Activated CD8-positive, alpha-beta T cell treated with anti-CD3 and anti-CD28 coated beads for 36 hours (primary cell): ENCODE measurements at regions not wholly inside any gene's neighbourhood (a gene's known extent, or its start where the extent isn't known, plus 50 kb on each side); places are given as distances from the start of the nearest gene placed in this dataset.

ENCODE experiments used
- ATAC-seq: fragments of 200-7000 bp; cut with Tn5 transposase; one replicate; pipeline ENCODE4 v1.10.0; 2021; ENCODE audit warnings: mild to moderate bottlenecking, moderate library complexity
- CTCF ChIA-PET: fragments of 350-600 bp; sonication (Branson Sonifier 250); formaldehyde crosslinking; loops from one replicate; lab custom pipeline; 2021; ENCODE audit warnings: antibody characterized with exemption; lab: Charles Lee
- POLR2A ChIA-PET: fragments of 350-600 bp; sonication (Branson Sonifier 250); formaldehyde crosslinking; loops from one replicate; lab custom pipeline; 2021; ENCODE audit warnings: antibody characterized with exemption; lab: Charles Lee
- DNase-seq: peaks from one replicate; pipeline ENCODE4 v3.0.0-alpha.2; 2020
- H3K27ac Mint-ChIP-seq: one replicate; pipeline ENCODE4 v1.8.0; 2021; ENCODE audit warnings: mild to moderate bottlenecking, mixed read lengths
- H3K27me3 Mint-ChIP-seq: one replicate; pipeline ENCODE4 v1.8.0; 2021; ENCODE audit warnings: mixed read lengths
- H3K36me3 Mint-ChIP-seq: one replicate; pipeline ENCODE4 v1.8.0; 2021; ENCODE audit warnings: low read depth, mixed read lengths
- H3K4me1 Mint-ChIP-seq: one replicate; pipeline ENCODE4 v1.8.0; 2021; ENCODE audit warnings: low read depth, mixed read lengths
- H3K4me3 Mint-ChIP-seq: one replicate; pipeline ENCODE4 v1.8.0; 2021; ENCODE audit warnings: mild to moderate bottlenecking, moderate library complexity, mixed read lengths
- H3K9me3 Mint-ChIP-seq: one replicate; pipeline ENCODE4 v1.8.0; 2021; ENCODE audit warnings: mixed read lengths
- CTCF ChIP-seq: fragments of 200-600 bp; IDR thresholded peaks from one replicate; pipeline ENCODE4 v1.8.0; 2022; ENCODE audit warnings: antibody characterized with exemption, mild to moderate bottlenecking
- intact Hi-C: fragments of 100-400 bp; cut with micrococcal nuclease; formaldehyde crosslinking; loops from one replicate; pipeline ENCODE4 v1.10.0; 2022

DNA sequence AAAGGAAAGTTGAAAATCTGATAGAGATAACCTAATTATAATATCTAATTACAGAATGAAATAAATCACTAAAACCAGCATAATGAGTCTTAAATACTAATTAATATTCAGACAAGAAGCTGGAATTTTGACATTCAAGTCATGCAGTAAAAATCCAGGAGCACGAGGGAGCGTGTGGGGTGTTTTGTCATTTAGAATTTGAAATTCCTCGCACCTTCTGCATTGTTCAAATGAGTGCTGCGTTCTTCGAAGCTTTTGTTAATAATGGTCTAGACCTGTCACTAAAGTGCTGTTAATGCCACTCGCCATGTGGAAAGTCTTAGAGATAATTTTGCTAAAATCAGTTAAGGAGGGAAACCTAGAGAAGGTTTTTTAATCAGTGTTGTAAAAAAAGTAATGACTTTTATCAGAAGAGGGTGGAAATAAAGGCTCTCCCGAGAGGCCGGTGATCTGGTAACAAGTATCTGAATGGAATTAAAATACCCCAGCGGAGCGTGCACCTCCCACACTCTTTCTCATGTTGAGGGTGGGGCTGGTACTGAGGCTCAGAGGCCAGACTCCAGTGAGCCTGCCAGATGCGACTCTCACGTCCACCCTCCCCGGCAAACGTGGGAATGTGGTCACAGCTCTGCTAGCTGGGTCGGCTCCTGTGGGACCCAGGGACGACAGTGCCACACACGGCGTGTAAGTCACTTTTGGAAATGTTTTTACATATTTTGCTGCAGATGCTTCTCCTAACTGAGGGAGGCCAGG is 69.4 kb upstream of the MYT1L start:
- H3K9me3 Mint-ChIP-seq: peaks cover 4% of the 10 kb centered on the region
- no peaks in the 10 kb centered on the region for H3K4me1 Mint-ChIP-seq
- no peak overlapping the region for H3K27ac Mint-ChIP-seq
- intact Hi-C loops: no loop called here
- DNase-seq: no peak
- peaks cover 2% of the 10 kb centered on the region for H3K27me3 Mint-ChIP-seq
- no peaks in the 10 kb centered on the region for H3K36me3 Mint-ChIP-seq
- POLR2A ChIA-PET: no interaction called here
- CTCF ChIA-PET: no interaction called here
- no peak for TF ChIP-seq CTCF
- no peak overlapping the region for H3K4me3 Mint-ChIP-seq
- no peak for ATAC-seq

GRCh38 chr2:2399396-2399795 is 68.3 kb upstream of the MYT1L start:
- TF ChIP-seq CTCF: no peak
- Mint-ChIP-seq H3K27me3 (peaks cover 2% of the 10 kb centered on the region), H3K4me3 (no peak overlapping the region), H3K9me3 (peaks cover 2% of the 10 kb centered on the region), H3K27ac (no peak overlapping the region), H3K4me1 (no peaks in the 10 kb centered on the region), H3K36me3 (no peaks in the 10 kb centered on the region)
- no peak for ATAC-seq
- intact Hi-C loops: no loop called here
- CTCF ChIA-PET: no interaction called here
- POLR2A ChIA-PET: no interaction called here
- DNase-seq: no peak

DNA sequence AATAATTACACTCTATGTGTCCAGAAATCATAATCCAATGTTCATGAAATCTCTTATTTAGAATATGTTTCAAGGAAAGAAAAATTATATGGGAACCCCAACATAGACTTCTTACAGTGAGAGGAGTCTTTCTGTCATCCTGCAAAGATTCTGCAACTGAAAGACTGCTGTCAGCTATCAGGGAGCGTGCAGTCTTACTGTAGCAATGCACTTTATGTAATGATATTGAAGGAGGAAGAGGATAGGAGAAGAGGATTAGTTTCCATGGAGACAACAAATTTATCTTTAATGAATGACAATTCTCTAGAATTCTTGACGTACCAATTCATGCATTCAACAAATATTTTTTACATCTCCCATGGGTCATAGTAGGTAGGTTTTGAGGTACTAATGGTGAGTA is 61.3 kb upstream of the MYT1L start:
- TF ChIP-seq CTCF: no peak
- Mint-ChIP-seq H3K36me3 (no peaks in the 10 kb centered on the region), H3K4me3 (no peak overlapping the region), H3K4me1 (no peaks in the 10 kb centered on the region), H3K9me3 (peaks cover 2% of the 10 kb centered on the region), H3K27ac (no peak overlapping the region), H3K27me3 (no peaks in the 10 kb centered on the region)
- no peak for DNase-seq
- no peak for ATAC-seq
- ChIA-PET POLR2A (no interaction called here), CTCF (no interaction called here)
- intact Hi-C loops: no loop called here

DNA sequence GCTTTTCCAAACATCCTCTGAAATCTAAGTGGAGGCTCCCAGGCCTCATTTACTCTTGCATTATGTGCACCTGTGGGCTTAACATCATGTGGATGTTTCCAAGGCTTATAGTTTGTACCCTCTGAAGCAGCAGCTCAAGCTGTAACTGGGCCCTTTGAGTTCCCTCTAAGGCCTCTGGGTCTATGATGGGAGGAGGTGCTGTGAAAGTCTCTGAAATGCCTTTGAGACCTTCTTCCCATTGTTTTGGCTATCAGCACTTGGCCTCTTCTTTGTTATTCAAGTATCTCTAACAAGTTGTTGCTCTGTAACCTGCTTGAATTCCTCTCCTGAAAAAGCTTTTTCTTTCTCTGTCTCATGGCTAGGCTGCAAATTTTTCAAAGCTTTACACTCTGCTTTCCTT is 58.1 kb upstream of the MYT1L start:
- H3K27ac Mint-ChIP-seq: no peak overlapping the region
- no peaks in the 10 kb centered on the region for H3K27me3 Mint-ChIP-seq
- no peaks in the 10 kb centered on the region for H3K4me1 Mint-ChIP-seq
- ChIA-PET CTCF (no interaction called here), POLR2A (no interaction called here)
- no peaks in the 10 kb centered on the region for H3K36me3 Mint-ChIP-seq
- no peak for DNase-seq
- no peak for TF ChIP-seq CTCF
- ATAC-seq: no peak
- H3K4me3 Mint-ChIP-seq: no peak overlapping the region
- H3K9me3 Mint-ChIP-seq: peaks cover 2% of the 10 kb centered on the region
- intact Hi-C loops: no loop called here
